ENCODE measurements at regions not wholly inside any gene's neighbourhood (a gene's known extent, or its start where the extent isn't known, plus 50 kb on each side); places are given as distances from the start of the nearest gene placed in this dataset.
"Not testable (repeated sequence)": the region's sequence is repeated elsewhere in the genome, so short reads cannot be mapped to it uniquely, and the experiment has no call there.

DNA sequence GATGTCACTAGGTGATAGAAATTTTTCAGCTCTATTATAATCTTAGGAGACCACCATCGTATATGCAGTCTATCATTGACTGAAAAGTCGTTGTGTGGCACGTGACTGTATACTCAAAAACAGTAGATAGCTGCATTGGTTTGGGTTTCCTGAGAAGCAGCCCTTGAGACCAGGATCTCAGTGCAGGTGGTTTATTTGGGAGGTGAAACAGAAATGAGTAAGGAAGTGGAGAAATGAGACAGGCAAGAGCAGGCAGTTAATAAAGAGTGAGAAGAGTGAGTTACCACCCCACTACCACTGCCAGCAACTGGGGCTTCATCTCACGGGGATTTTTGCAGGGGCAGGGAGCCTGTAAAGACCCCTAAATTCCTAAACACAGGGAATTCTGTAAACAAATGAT, 221.0 kb downstream of the SHQ1 start:
- peak; percentile 80 for DNase-seq

DNA sequence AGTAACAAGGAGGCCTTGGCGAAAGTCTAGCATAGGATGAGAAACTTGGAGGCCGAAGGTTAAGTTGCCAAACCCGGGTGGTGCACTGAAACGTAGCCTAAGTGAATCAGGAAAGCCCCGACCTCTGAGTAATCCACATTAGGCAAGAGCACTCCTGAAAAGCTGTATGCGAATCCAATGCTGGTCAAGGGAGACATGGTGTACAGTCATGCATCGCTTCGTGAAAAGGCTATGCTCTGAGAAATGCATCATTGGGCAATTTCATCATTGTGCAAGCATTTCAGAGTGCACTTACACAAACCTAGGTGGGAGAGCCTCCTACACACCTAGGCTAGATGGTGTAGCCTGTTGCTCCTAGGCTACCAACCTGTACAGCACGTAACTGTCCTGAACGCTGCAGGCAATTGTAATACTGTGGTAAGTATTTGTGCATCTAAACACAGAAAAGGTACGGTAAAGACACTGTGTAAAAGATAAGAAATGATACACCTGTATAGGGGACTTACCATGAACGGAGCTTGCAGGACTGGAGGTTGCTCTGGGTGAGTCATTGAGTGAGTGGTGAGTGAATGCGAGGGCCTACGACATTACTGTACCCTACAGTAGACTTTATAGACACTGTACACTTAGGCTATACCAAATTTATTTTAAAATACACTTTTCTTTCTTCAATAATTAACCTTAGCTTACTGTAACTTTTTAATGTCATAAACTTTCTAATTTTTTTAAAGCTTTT, 222.5 kb downstream of the SHQ1 start:
- DNase-seq = peak; percentile 30

GRCh38 chr3:72624656-72625055, 223.6 kb downstream of the SHQ1 start:
- no peak for DNase-seq

DNA sequence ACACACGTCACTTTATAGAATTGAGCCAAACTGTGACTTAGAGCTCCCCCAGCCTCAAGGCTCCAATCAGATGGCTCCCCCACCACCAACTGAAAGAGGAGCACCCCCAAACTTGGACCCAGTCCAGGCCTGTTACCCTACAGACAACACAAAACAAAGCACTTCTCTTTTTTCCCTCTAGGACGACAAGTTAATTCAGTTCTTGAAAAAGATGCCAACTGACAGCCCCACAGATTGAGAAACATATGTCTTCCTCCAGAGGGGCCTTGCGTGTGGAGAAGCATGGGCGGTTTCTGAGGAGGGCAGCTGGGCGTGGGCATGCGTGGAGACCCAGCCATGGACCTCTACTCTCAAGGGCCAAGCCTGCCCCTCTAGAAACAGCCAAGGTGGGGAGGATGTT, 229.5 kb downstream of the SHQ1 start:
- DNase-seq = no peak

GRCh38 chr3:72617424-72618024, 230.7 kb downstream of the SHQ1 start:
- DNase-seq = no peak

DNA sequence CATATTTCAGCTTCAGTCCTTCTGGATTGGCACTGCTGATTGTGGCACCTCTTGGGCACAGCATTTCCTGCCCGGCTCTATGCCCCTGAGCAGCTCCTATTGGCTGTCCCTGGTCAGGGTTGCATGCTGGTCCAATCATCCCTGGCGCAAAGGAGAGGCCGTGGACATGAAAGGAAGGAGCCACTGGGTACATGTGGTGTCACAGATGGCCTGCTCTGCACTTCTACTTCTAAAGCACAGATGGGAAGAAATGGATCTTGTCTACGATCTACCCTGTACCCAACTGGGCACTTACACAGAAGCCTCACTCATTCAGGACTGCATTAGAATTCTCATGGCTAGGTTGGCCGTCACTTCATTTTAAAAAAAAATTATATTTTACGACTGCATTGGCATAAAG, 232.5 kb downstream of the SHQ1 start:
- no peak for DNase-seq

DNA sequence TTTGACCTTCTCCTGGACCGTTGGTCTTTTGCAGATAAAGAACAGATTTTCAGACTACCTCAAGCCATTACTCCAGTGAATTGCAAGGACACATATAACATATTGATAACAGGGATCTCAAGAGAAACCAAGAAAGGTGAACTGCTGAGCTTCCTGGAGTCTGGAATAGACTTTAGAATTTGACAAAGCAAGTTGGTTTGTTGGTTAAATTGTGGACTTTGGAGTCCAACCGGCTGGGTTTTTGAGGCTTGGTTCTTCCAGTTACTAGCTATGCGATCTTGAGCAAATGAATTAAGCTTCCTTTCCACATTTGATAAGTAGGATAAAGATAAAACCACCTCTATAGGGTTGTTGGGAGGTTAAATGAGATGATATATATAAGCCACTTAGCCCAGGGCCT, 233.1 kb downstream of the SHQ1 start:
- no peak for DNase-seq

GRCh38 chr3:72614394-72615074, 233.7 kb downstream of the SHQ1 start:
- DNase-seq = no peak

DNA sequence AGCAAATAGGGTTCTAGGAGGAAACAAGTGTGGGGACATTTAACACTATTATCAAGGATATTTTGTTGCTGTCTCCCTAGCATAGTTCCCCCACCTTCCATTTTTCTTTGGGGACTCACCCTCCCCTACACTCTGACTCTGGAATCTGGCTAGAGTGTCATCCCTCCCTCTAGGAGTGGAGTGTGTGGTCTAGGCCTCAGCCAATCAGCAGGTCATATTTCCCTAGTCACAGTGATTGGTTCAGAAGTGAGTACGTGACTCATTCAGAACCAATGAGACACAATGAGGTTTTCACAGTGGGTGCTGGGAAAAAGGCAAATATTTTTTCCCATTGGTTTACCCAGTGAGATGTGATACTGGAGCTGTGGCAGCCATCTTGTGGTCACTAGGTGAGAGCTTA, 234.4 kb downstream of the SHQ1 start:
- DNase-seq = no peak

GRCh38 chr3:72609114-72609513, 239.1 kb downstream of the SHQ1 start:
- DNase-seq = not testable (repeated sequence)

GRCh38 chr3:72606005-72606800, 242.0 kb downstream of the SHQ1 start:
- DNase-seq = no peak

DNA sequence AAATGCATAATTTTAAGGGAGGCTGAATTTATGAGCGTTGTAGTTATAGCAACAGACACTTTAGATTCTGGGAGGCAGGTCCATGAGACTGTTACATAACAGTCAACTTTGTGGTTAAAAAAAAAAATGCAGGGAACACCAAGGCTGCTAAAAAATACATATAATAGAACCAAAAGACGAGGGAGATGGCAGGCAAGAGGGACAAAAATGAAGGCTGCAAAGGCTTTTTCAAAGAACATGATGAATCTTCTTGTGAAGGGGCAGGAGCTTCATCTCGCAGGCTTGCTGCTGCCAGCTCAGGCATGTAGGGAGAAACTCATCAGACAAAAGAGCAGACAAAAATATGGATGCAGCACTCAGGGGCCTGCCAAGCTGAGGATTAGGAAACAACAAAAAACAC, 243.9 kb downstream of the SHQ1 start:
- no peak for DNase-seq

- no peak for DNase-seq
These were observed 246.1 kb downstream of the SHQ1 start for GRCh38 chr3:72601983-72602750.

DNA sequence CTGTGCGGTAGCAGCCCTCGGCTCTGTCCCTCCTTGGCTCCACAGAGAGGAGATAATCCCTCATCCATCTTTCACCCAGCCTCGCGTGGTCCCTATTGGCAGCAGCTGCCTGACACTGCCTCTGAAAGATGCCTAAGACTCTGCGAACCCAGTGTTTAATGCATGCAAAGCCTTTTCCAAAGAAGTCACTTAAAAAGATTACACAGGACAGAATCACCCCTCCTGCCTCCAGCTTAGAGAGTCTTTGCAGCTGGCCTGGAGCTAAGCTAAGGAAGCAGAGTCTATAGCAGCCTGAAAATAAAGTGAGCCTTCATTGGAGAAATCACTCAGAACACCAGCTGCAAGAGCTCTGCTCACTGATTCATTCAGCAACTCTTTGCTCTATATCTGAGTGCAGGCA, 247.2 kb downstream of the SHQ1 start:
- no peak for DNase-seq

DNA sequence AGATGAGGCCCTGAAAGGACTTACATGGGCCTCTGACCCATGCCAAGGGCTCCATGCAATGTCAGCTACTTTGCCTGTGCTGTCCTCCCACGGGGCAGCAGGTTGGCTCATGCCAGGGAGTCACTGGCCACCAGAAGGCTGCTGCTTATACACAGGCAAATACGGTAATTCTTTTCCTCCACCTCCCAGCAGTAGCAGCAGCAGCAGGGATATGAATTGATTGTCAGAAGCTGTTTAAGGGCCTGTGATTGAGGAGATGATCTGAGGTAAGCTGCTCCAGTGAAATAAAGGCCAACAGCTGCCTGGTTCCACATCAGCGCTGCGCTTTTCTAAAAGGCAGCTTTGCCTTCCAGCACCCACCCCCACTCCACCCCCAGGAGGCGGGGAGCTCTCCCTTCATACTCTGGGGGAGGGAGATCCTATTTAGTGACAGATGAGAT, 250.5 kb downstream of the SHQ1 start:
- DNase-seq = no peak

GRCh38 chr3:72597043-72597442, 251.2 kb downstream of the SHQ1 start:
- DNase-seq = no peak

- no peak for DNase-seq
These were observed 252.2 kb downstream of the SHQ1 start for GRCh38 chr3:72595927-72596610.

DNA sequence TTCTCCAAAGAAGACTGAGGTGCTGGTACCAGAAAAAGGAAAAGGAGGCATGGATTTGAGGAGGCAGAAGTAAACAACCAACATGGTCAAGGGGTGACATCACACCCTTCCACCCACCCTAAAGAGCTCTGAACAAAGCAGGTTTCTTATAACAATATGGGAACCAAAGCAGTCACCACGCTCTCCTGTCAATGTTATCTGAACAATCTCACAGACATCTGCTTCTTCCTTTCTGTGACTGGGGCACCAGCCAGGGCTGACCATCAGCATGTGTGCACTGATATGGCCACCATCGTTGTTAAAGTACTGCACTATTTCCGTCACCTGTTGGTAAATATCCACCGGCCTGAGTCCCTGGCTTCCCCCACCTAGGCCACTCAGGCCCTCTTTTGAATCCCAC, 252.9 kb downstream of the SHQ1 start:
- DNase-seq = no peak

DNA sequence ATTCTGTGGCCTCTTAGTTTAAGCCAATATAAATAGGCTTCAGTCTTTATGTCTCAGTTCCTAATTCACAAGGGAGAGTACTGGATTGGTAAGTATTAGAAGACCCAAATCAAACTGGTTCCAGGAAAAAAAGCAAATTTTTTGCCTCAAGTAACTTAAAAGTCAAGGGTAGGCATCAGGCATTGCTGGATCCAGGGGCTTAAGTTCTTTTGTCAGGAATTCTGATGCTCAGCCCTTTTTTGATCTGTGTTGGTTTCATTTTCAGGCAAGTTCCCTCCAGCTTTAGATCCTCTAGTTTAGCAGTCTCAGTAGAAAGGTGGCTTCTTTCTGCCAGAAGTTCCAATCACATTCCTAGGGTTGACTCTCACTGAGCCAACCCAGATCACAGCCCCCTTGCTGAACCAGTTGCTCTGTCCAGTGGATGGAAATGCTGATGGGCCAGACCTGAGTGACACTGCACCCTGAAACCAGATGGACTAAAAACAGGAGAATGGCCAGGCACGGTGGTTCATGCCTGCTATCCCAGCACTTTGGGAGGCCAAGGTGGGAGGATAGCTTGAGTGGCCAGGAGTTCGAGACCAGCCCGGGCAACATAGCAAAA, 253.5 kb downstream of the SHQ1 start:
- no peak for DNase-seq

GRCh38 chr3:72593881-72594397, 254.3 kb downstream of the SHQ1 start:
- DNase-seq = no peak
